ENCODE measurements at regions not wholly inside any gene's neighbourhood (a gene's known extent, or its start where the extent isn't known, plus 50 kb on each side); places are given as distances from the start of the nearest gene placed in this dataset.

DNA sequence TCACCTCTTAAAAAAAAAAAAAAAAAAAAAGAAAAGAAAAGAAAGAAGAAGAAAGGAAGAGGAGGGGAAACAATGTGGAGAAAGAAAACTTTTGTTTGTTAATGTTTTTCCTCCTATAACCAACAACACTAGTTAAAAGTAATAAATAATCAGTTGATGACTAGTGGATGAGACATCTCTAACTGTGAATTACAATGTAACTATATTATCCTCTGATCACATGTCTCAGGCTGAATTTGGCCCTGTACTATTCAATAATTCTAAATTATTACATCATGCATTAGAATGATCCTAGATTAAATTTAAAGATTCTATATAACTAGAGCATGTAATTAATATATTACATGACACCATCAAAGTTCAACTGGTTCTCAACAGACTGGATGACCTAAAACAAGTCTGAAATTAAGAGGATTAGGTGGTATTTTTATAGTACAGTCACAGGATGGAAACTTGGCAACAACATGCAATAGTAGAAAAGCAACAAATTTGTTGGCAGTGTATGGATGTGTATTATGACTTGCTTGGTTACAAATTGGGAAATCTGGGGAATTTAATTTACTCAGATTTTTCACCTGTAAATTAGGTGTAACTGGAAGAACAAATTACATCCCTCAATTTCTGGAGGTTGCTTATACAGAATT, 269.3 kb upstream of the SETBP1 start:
- Histone ChIP-seq H3K4me3 (ENCODE audit: low read length in 2 of 2) (no peak overlapping the region), H3K4me1 (ENCODE audit: insufficient read depth, low read length) (no peaks in the 10 kb centered on the region), H3K27me3 (ENCODE audit: insufficient read depth, low read length) (no peaks in the 10 kb centered on the region), H3K27ac (ENCODE audit: low read depth, low read length) (no peak overlapping the region), H3K9me3 (ENCODE audit: control insufficient read depth in 1 of 2, low read length in 2 of 2) (no peaks in the 10 kb centered on the region), H3K36me3 (ENCODE audit: insufficient read depth, low read length) (no peaks in the 10 kb centered on the region)
- Mint-ChIP-seq H3K36me3 (no peaks in the 10 kb centered on the region), H3K27ac (no peak overlapping the region), H3K4me1 (no peaks in the 10 kb centered on the region), H3K4me3 (no peak overlapping the region), H3K9me3 (peaks cover 0 to 11% (median 2%) of the 10 kb centered on the region in 8 donors), H3K27me3 (no peaks in the 10 kb centered on the region)
- no peak for DNase-seq
- intact Hi-C loops (cut with micrococcal nuclease), result no loop called here
- ChIA-PET POLR2A (ENCODE audit: partially characterized antibody) (no interaction called here), CTCF (ENCODE audit: partially characterized antibody) (no interaction called here)

- CTCF ChIA-PET (ENCODE audit: partially characterized antibody), result no interaction called here
- Mint-ChIP-seq H3K4me1 (no peaks in the 10 kb centered on the region), H3K36me3 (no peaks in the 10 kb centered on the region), H3K27ac (no peak overlapping the region), H3K4me3 (no peak overlapping the region), H3K9me3 (peaks cover 0 to 11% (median 2%) of the 10 kb centered on the region in 8 donors), H3K27me3 (no peaks in the 10 kb centered on the region)
- no peak overlapping the region for H3K4me3 ChIP-seq (ENCODE audit: low read length in 2 of 2)
- H3K27ac ChIP-seq (ENCODE audit: low read depth, low read length), result no peak overlapping the region
- no peak for DNase-seq
- H3K4me1 ChIP-seq (ENCODE audit: insufficient read depth, low read length), result no peaks in the 10 kb centered on the region
- intact Hi-C loops (cut with micrococcal nuclease), result no loop called here
- no peaks in the 10 kb centered on the region for H3K9me3 ChIP-seq (ENCODE audit: control insufficient read depth in 1 of 2, low read length in 2 of 2)
- no peaks in the 10 kb centered on the region for H3K36me3 ChIP-seq (ENCODE audit: insufficient read depth, low read length)
- no peaks in the 10 kb centered on the region for H3K27me3 ChIP-seq (ENCODE audit: insufficient read depth, low read length)
- POLR2A ChIA-PET (ENCODE audit: partially characterized antibody), result no interaction called here
Observed at GRCh38 chr18:44411976-44412375, 268.7 kb upstream of the SETBP1 start.

GRCh38 chr18:44423814-44424644, 256.7 kb upstream of the SETBP1 start:
- no peaks in the 10 kb centered on the region for H3K36me3 Mint-ChIP-seq
- no peak for DNase-seq
- ChIA-PET POLR2A (ENCODE audit: partially characterized antibody) (no interaction called here), CTCF (ENCODE audit: partially characterized antibody) (no interaction called here)
- Histone ChIP-seq H3K27me3 (ENCODE audit: insufficient read depth, low read length) (no peaks in the 10 kb centered on the region), H3K4me1 (ENCODE audit: insufficient read depth, low read length) (no peaks in the 10 kb centered on the region), H3K4me3 (ENCODE audit: low read length in 2 of 2) (no peak overlapping the region), H3K36me3 (ENCODE audit: insufficient read depth, low read length) (no peaks in the 10 kb centered on the region), H3K27ac (ENCODE audit: low read depth, low read length) (no peak overlapping the region), H3K9me3 (ENCODE audit: control insufficient read depth in 1 of 2, low read length in 2 of 2) (no peaks in the 10 kb centered on the region)
- H3K27ac Mint-ChIP-seq, result no peak overlapping the region
- intact Hi-C loops (cut with micrococcal nuclease), result no loop called here
- no peak overlapping the region for H3K4me3 Mint-ChIP-seq
- no peaks in the 10 kb centered on the region for H3K4me1 Mint-ChIP-seq
- H3K27me3 Mint-ChIP-seq, result no peaks in the 10 kb centered on the region
- peaks cover 0 to 20% (median 4%) of the 10 kb centered on the region in 8 donors for H3K9me3 Mint-ChIP-seq

DNA sequence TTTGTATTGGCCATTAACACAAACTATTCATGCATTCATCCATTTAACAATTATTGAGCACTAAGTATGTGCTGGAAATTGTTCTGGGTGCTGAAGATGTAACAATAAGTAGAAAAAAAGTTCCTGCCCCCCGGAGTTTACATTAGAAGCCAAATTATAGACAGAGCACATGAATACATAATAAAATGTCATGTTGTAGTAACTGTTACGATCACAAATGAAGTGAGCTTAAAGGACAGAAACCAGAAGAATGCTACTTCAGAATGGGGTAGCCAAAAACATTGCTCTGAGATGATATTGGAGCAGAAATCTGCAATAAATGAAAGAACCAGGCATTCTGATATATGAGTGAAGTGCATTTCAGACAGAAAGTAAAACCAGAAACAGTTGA, 256.0 kb upstream of the SETBP1 start:
- Mint-ChIP-seq H3K36me3 (no peaks in the 10 kb centered on the region), H3K27me3 (no peaks in the 10 kb centered on the region), H3K4me3 (no peak overlapping the region), H3K9me3 (peaks cover 0 to 14% (median 5%) of the 10 kb centered on the region in 8 donors), H3K27ac (no peak overlapping the region), H3K4me1 (no peaks in the 10 kb centered on the region)
- DNase-seq, result no peak
- intact Hi-C loops (cut with micrococcal nuclease), result no loop called here
- H3K9me3 ChIP-seq (ENCODE audit: control insufficient read depth in 1 of 2, low read length in 2 of 2), result no peaks in the 10 kb centered on the region
- H3K4me1 ChIP-seq (ENCODE audit: insufficient read depth, low read length), result no peaks in the 10 kb centered on the region
- ChIA-PET POLR2A (ENCODE audit: partially characterized antibody) (no interaction called here), CTCF (ENCODE audit: partially characterized antibody) (no interaction called here)
- no peaks in the 10 kb centered on the region for H3K27me3 ChIP-seq (ENCODE audit: insufficient read depth, low read length)
- H3K36me3 ChIP-seq (ENCODE audit: insufficient read depth, low read length), result no peaks in the 10 kb centered on the region
- no peak overlapping the region for H3K4me3 ChIP-seq (ENCODE audit: low read length in 2 of 2)
- H3K27ac ChIP-seq (ENCODE audit: low read depth, low read length), result no peak overlapping the region

DNA sequence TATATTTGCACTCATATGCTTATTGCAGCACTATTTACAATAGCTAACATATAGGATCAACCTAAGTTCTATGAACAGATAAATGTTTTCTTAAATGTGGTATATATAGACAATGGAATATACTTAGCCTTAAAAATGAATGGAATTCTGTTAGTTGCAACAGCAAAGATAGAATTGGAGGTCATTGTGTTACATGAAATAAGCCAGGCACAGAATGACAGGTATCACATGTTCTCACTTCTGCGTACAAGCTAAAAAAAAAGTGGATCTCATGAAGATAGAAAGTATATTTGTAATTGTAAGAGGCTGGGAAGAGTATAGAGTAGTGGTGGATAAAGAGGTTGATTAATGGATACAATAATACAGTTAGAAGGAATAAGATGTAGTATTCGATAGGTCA, 255.5 kb upstream of the SETBP1 start:
- Histone ChIP-seq H3K36me3 (ENCODE audit: insufficient read depth, low read length) (no peaks in the 10 kb centered on the region), H3K4me1 (ENCODE audit: insufficient read depth, low read length) (no peaks in the 10 kb centered on the region), H3K27me3 (ENCODE audit: insufficient read depth, low read length) (no peaks in the 10 kb centered on the region), H3K27ac (ENCODE audit: low read depth, low read length) (no peak overlapping the region), H3K9me3 (ENCODE audit: control insufficient read depth in 1 of 2, low read length in 2 of 2) (no peaks in the 10 kb centered on the region), H3K4me3 (ENCODE audit: low read length in 2 of 2) (no peak overlapping the region)
- H3K4me3 Mint-ChIP-seq, result no peak overlapping the region
- CTCF ChIA-PET (ENCODE audit: partially characterized antibody), result no interaction called here
- H3K9me3 Mint-ChIP-seq, result peaks cover 0 to 9% (median 5%) of the 10 kb centered on the region in 8 donors
- H3K4me1 Mint-ChIP-seq, result no peaks in the 10 kb centered on the region
- DNase-seq, result no peak
- POLR2A ChIA-PET (ENCODE audit: partially characterized antibody), result no interaction called here
- no peaks in the 10 kb centered on the region for H3K27me3 Mint-ChIP-seq
- intact Hi-C loops (cut with micrococcal nuclease), result no loop called here
- no peak overlapping the region for H3K27ac Mint-ChIP-seq
- H3K36me3 Mint-ChIP-seq, result no peaks in the 10 kb centered on the region

- Histone ChIP-seq H3K9me3 (ENCODE audit: control insufficient read depth in 1 of 2, low read length in 2 of 2) (no peaks in the 10 kb centered on the region), H3K27ac (ENCODE audit: low read depth, low read length) (no peak overlapping the region), H3K27me3 (ENCODE audit: insufficient read depth, low read length) (no peaks in the 10 kb centered on the region), H3K4me1 (ENCODE audit: insufficient read depth, low read length) (no peaks in the 10 kb centered on the region), H3K4me3 (ENCODE audit: low read length in 2 of 2) (no peak overlapping the region), H3K36me3 (ENCODE audit: insufficient read depth, low read length) (no peaks in the 10 kb centered on the region)
- H3K4me3 Mint-ChIP-seq, result no peak overlapping the region
- no peaks in the 10 kb centered on the region for H3K4me1 Mint-ChIP-seq
- no peaks in the 10 kb centered on the region for H3K27me3 Mint-ChIP-seq
- no peak overlapping the region for H3K27ac Mint-ChIP-seq
- ChIA-PET CTCF (ENCODE audit: partially characterized antibody) (no interaction called here), POLR2A (ENCODE audit: partially characterized antibody) (no interaction called here)
- H3K9me3 Mint-ChIP-seq, result peaks cover 0 to 16% (median 3%) of the 10 kb centered on the region in 8 donors
- no peaks in the 10 kb centered on the region for H3K36me3 Mint-ChIP-seq
- no peak for DNase-seq
- intact Hi-C loops (cut with micrococcal nuclease), result no loop called here
Observed at GRCh38 chr18:44437603-44438002, 243.1 kb upstream of the SETBP1 start.

DNA sequence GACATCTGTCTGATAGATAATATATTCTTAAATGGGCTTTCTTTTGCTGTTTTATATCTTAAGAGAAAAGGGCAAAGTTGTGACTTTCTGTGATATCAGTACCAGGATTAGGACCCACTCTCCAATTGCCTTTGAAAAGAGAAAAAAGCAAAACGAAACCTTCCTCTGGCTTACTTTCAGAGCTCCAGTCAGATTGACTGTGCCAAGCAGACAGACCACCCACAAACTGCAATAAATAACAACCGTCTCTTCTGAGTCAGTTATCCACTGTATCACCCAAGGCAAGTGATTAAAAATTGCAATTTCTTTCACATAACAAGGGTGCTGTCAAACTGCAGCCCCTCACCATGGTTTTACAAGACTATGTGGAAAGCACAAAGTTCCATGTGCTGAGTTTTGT, 230.5 kb upstream of the SETBP1 start:
- no peaks in the 10 kb centered on the region for H3K9me3 ChIP-seq (ENCODE audit: control insufficient read depth in 1 of 2, low read length in 2 of 2)
- no peaks in the 10 kb centered on the region for H3K4me1 Mint-ChIP-seq
- no peaks in the 10 kb centered on the region for H3K27me3 ChIP-seq (ENCODE audit: insufficient read depth, low read length)
- ChIA-PET CTCF (ENCODE audit: partially characterized antibody) (no interaction called here), POLR2A (ENCODE audit: partially characterized antibody) (no interaction called here)
- DNase-seq, result no peak
- no peaks in the 10 kb centered on the region for H3K36me3 ChIP-seq (ENCODE audit: insufficient read depth, low read length)
- H3K27ac ChIP-seq (ENCODE audit: low read depth, low read length), result no peak overlapping the region
- no peak overlapping the region for H3K4me3 Mint-ChIP-seq
- peaks cover 0 to 5% (median under 1%) of the 10 kb centered on the region in 8 donors for H3K9me3 Mint-ChIP-seq
- no peak overlapping the region for H3K4me3 ChIP-seq (ENCODE audit: low read length in 2 of 2)
- H3K4me1 ChIP-seq (ENCODE audit: insufficient read depth, low read length), result no peaks in the 10 kb centered on the region
- no peaks in the 10 kb centered on the region for H3K36me3 Mint-ChIP-seq
- intact Hi-C loops (cut with micrococcal nuclease), result no loop called here
- H3K27me3 Mint-ChIP-seq, result no peaks in the 10 kb centered on the region
- no peak overlapping the region for H3K27ac Mint-ChIP-seq

Measured in CD4-positive, alpha-beta memory T cell (primary cell).